GM18951 (cell line): ENCODE measurements at regions not wholly inside any gene's neighbourhood (a gene's known extent, or its start where the extent isn't known, plus 50 kb on each side); places are given as distances from the start of the nearest gene placed in this dataset.
"Not testable (repeated sequence)": the region's sequence is repeated elsewhere in the genome, so short reads cannot be mapped to it uniquely, and the experiment has no call there.

Experiments used
- in situ Hi-C: fragments of 300-500 bp; cut with MboI; formaldehyde crosslinking; loops from one replicate; pipeline ENCODE4 v1.12.0; 2022; ENCODE audit warnings: low sequenced_read_pairs, mixed read lengths, inconsistent platforms; ENCODE audit not compliant: unreplicated experiment

DNA sequence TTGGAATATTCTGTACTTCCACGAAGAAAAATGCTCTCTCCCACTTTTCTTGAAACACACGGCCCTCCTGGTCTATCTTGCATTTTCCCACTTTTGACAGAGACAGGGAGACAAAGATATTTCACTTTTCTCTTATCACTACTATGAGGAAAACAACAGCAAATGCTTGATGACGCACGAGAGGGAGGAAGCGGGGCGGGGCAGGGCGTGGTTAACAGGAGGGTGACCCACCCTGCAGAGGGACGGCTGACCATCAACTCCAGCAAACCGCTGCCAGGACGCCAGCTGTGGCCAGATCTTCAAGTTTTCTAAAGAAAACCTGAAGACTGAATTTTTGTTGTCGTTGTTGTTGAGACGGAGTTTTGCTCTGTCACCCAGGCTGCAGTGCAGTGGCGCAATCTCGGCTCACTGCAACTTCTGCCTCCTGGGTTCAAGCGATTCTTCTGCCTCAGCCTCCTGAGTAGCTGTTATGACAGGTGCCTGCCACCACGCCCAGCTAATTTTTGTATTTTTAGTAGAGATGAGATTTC lies 63.8 kb downstream of the NSUN5 start:
- in situ Hi-C loops, result not testable (repeated sequence)

DNA sequence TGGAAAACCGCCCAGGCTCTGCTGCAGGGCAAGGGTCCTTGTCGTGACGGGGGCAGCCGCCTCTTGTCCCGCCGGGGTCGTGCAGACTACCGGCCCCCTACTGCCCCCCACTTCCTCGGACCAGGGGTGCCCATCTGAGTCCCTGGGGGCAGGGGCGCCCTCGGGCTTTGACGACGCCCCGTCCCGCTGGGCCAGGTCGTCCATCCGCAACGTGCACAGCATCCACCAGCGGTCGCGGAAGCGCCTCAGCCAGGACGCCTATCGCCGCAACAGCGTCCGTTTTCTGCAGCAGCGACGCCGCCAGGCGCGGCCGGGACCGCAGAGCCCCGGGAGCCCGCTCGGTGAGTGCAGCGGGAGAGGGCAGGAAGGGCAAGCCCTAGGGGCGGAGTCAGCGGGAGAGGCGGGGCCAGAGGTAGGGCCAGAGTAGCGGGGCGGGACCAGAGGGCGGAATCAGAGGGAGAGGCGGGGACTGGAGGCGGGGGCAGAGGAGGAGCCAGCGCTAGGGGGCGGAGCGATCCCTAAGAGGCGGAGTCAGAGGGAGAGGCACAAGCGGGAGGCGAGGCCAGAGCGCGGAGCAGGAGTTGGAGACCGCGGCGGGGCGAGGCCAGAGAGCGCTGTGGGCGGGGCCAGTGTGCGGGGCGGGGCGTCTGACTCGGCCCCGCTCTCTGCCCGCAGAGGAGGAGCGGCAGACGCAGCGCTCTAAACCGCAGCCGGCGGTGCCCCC lies 73.5 kb downstream of the NSUN5 start:
- in situ Hi-C loops, result not testable (repeated sequence)

DNA sequence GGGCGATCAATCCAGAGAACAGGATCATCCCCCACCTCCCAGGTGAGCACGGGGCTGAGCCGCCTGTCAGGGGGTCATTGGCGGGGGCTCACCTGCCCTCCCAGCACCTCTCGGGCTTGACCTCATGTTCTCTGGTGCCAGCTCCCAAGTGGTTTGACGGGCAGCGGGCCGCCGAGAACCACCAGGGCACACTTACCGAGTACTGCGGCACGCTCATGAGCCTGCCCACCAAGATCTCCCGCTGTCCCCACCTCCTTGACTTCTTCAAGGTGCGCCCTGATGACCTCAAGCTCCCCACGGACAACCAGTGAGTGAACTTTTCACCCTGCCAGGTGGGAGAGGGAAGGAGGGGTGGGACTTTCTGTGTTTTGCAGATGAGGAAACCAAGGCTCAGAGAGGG lies 82.9 kb downstream of the NSUN5 start:
- in situ Hi-C loops, result not testable (repeated sequence)

DNA sequence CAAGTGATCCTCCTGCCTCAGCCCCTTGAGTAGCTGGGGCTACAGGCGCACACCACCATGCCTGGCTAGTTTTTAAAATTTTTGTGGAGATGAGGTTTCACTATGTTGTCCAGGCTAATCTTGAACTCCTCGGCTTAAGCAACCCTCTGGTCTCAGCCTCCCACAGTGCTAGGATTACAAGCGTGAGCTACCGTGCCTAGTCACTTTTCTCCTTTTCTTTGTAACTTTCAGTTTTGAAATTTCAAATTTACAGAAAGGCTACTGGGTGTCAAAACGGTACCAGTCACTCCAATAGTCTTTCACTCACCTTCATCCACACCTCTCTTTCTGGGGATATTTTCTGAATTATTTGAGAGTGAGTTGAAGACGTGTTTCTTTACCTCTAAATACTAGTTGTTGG lies 86.9 kb downstream of the NSUN5 start:
- in situ Hi-C loops, result not testable (repeated sequence)

DNA sequence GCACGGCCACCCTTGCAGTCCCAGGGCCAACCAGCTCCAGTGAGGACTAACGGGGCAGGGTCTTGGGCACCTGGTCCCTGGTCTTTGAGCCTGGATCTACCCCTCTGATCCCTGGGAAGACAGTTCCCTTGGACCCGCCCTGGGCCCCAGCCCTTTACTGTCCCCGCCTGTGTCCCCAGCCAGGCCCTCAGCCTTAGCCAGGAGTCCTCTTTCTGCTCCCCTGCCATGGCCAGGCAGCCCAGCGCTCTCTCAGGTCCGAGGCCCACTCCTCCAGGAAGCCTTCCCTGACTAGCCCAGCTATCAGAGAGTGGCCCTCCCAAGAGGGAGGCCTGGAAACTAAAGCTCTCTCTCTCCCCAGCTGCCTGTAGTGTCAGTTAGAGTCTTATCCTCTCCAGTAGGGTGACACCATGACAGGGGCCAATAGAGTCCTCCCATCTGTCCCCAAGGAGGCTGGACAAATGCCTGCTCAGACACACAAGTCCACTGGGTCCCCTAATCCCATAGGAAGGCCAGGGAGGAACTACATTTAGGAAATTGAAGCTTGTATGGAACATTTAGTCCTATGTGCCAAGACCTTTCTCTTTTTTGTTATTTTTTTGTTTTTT lies 87.8 kb downstream of the NSUN5 start:
- in situ Hi-C loops, result not testable (repeated sequence)

DNA sequence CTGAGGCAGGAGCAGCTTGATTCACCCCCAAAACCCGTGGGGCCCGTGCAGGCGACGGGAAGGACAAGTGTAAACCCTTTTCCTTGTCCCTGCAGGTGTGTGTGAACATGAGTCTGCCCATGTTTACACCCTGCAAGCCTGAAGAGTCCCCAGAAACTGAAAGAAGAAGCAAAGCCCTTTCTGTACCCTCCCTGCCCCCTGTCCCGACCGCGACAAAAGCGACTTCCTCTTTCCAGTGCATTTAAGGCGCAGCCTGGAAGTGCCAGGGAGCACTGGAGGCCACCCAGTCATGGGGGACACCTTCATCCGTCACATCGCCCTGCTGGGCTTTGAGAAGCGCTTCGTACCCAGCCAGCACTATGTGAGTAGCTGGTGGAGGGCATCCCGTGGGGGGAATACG lies 88.3 kb downstream of the NSUN5 start:
- in situ Hi-C loops, result not testable (repeated sequence)

DNA sequence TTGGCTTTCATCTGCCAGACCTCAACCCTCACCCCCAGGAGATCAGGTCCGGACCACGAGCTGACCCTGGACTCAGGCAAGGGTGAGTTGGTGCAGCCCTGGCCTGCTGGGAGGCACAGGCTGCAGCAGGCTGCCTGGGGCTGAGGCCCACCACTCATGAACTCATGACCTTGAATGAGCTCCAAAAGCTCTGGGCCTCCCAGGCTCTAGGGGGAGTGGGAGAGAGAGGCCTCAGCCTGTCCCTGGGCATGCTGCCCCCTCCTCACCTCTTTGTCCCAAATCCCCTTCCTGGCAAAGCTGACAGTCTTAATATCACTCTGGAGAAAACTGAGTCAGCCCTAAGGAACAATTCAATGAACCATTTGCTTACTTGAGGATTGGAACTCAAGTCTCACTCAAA lies 89.8 kb downstream of the NSUN5 start:
- in situ Hi-C loops, result not testable (repeated sequence)

DNA sequence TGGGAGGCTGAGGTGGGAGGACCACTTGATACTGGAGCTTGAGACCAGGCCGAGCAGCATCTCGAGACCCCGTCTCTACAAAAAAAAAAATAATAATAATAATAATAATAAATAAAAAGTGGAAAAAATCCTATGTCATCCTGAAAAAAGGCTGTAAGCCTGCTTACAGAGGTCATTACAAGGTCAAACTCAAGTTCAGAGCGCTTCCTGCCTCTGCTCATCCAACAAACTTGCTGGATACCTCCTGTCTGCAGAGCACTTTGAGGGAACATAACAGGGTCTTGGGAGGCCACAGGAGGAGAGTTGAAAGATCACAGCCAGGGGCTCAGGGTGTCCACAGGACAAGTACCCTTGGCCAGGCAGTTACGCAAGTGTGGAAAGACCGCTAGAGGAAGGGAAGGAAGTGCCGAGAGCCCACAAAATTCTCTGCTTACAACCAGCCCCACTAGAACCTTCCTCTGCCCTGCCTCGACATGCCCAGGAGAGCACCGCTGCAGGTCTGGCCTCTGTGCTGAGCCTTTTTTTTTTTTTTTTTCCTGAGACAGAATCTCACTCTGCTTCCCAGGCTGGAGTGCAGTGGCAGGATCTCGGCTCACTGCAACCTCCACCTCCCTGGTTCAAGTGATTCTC lies 92.5 kb downstream of the NSUN5 start:
- in situ Hi-C loops, result not testable (repeated sequence)

DNA sequence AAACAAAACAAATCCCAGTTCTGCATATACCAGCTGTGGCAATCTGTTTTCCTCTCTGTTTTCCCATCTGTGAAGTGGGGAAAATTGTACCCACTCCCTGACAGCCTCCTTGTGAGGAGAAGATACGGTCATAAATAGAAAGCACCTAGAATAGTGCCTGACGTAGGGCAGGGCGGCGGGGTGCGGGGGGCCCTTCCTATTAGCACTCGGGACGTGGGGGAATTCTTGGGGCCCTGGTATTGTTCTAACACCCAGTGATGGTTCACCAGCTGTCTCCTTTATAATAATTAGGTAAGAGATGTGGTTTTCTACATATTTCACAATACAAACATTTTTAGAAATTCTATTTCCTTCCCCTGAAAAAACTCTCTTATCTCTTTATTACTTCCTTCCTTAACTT lies 93.4 kb downstream of the NSUN5 start:
- in situ Hi-C loops, result not testable (repeated sequence)

DNA sequence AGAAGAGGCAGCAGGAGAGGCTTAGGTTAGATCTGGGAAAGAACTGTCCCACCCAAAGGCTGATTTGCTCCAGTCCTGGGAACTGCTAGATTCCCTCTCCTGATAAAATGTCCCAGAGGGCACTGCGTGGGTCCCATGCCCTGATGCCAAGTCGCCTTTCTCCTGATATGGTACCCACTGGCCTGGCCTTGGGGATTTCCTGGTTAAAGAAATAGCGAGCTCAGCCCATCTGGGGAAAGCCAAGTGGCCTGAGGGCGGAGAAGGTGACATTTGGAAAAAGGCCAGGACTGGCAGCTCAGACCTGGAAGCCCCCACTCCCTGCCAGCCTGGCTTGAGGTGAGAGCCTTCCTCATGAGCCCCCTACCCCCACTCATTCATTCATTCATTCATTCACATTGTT lies 94.2 kb downstream of the NSUN5 start:
- in situ Hi-C loops, result not testable (repeated sequence)

DNA sequence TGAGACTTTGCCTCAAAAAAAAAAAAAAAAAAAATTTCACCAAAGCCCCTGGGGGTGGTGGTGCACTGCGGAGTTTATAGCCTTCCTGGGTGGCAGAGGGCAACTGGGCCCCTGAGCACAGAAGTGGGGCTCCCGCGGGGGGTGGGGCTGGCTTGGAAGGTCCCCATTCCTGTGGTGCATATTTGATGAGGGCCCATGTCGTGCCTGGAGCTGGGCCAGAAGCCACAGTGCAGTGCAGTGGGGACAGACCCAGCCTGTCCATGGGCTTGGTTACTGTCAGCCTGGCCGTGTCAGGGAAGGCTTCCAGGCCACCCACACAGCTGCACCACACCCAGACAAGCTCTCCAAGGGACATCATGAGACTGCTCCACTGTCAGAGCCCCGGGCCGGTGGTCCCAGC lies 95.5 kb downstream of the NSUN5 start:
- in situ Hi-C loops, result not testable (repeated sequence)

DNA sequence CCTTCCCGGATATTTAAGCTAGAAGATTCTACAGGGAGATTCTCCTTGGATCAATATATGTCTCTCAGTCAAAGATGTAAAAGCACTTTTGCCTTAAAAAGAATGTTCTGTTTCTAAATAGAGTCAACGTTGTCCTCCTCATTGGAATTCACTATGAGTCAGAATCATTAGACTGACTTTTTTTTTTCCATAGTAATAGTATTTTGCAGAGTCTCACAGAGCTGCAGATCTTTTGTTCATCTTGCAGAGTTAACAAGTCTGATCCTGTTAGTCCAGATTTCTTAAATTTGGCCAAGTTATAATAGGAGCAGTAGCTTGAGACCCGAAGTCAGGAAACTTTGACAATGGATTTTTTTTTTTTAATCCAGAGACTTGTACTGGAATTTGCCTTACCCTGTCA lies 103.0 kb downstream of the NSUN5 start:
- in situ Hi-C loops, result not testable (repeated sequence)

DNA sequence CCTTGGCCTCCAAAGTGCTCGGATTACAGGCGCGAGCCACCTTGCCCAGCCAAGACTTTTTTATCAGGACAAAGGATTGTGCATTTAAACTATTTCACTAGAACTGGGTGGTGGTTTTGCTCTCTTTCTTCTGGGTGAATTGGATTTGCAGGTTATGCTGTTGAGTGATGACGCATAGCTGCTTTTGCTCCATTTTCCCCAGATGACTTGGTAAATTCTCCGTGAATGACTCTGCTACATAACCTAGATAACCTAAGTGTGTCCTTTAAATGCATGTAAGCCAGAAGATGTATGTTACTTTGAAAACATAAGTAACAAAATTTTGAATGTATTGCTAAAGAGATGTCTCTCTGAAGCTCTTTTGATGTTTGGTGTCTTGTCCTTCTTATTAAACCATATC lies 103.7 kb downstream of the NSUN5 start:
- in situ Hi-C loops, result not testable (repeated sequence)

DNA sequence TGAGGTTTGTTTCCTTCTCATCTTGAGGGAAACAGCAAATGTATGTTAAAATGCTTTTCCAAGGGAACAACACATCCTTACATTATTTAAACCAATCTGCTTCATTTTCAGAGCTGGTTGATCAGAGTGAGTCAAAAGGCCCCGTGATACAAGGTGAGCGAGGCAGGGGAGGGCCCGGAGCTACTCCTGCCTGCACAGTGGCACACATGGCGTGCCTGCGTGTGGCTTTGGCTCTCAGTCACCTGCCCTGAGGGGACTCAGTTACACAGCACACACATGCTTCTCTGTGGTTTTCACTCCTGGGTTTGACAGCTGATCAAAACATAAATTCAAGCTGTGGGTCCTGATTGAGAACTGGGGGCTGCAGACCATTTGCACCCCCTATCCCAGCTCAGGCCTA lies 105.3 kb downstream of the NSUN5 start:
- in situ Hi-C loops, result not testable (repeated sequence)

DNA sequence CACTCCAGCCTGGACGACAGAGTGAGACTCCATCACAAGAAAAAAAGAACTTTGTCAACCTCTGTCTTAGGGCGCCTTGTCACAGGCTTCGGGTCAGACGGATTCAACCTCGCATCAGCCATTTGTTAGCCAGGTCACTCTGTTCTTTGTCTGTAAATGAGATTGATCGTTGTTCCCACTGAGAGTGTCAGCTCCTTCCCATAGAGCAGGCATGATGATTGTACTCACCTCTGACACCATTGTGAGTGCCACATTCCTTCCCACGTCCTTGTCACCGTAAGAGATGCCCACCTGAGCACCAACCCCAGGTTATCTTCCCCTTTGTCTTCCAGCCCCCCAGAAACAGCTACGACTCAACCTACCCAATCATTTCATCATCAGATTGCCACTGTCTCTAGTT lies 107.4 kb downstream of the NSUN5 start:
- in situ Hi-C loops, result not testable (repeated sequence)

DNA sequence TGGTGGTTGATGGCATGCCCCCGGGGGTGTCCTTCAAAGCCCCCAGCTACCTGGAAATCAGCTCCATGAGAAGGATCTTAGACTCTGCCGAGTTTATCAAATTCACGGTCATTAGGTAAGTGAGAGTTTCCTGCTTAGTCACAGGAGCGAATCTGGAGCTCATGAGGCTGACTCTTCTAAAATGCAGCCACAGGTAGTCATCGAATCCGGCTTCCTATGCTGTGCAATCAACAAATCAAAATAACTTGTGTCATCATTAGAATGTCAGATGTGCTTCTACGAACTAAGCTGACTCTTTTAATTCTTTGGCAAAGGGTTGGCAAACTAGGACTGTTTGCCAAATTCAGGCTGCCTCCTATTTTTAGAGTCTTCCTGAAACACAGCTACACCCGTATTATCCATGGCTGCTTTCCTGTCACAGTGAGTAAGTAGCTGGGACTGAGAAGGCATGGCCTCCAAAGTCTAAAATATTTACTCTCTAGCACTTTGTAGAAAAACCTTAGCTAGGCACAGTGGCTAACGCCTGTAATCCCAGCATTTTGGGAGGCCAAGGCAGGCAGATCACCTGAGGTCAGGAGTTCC lies 108.0 kb downstream of the NSUN5 start:
- in situ Hi-C loops, result not testable (repeated sequence)

DNA sequence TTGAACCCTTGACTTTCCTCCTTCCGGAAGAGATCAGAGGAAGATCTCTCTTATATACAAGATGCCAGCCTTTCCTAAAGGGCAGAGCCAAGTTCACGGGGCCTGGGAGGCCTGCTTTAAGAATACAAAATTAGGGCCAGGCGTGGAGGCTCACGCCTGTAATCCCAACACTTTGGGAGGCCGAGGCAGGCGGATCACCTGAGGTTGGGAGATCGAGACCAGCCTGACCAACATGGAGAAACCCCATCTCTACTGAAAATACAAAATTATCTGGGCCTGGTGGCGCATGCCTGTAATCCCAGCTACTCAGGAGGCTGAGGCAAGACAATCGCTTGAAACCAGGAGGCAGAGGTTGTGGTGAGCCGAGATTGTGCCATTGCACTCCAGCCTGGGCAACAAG lies 108.2 kb upstream of the SPDYE9 start:
- in situ Hi-C loops, result loop anchor here (25.0 kb wide), 1 partner anchor 1518 kb away; no protein-coding TSS in a partner anchor

DNA sequence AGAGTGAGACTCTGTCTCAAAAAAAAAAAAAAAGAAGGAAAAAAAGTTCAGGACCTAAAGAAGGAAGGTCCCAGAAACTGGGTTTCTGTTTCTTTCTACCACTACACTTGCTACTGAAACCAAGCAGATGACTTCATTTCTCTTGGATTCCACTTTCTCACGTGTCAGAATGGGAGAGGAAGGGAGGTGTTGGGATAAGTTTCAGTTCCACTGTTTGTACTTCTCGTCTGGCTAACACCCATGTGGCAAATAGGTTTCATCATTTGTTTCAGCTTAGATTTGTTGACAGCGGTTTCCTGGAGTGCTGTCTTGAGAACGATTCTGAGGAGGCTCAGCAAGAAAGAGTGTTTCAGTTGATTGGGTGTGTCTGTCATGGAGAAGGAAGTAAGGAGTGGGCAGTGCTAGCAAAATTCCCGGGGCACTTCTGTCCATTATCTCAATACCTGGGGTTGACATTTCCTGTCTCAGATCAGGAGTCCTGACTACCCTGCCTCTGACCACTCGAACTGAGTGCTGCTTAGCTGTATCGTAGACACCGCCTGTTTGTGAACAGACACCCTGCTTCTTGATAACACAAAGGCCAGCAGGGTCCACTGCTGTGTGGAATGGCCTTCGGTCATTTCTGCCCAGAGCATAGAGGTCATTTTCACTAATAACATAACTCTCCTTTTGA lies 104.8 kb upstream of the SPDYE9 start:
- in situ Hi-C loops, result loop anchor here (25.0 kb wide), 1 partner anchor 1522 kb away; no protein-coding TSS in a partner anchor

DNA sequence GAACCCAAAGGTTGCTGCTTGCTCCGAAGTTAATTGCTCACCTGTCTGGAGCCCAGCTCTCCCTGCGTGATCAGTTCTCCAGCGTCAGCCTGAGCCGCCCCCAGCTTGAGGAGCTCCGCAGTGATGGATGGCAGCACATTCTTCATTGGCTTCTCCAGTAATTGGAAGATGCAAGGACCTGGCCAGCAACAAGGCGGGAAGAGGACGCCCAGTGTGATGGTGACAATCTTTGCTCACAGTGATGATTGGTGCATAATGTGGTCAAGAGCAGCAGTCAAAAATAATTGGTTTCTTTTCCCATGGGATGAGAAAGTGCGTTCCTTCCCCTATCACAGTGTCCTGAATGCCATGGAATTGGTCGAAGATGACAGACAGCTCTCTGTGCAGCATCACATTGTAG lies 102.4 kb upstream of the SPDYE9 start:
- in situ Hi-C loops, result loop anchor here (25.0 kb wide), 1 partner anchor 1524 kb away; no protein-coding TSS in a partner anchor
